Esophagus mucosa (tissue), 1 donor: ENCODE measurements at regions not wholly inside any gene's neighbourhood (a gene's known extent, or its start where the extent isn't known, plus 50 kb on each side); places are given as distances from the start of the nearest gene placed in this dataset.
A peak's percentile ranks its signal among the peaks of the same experiment; 100 is the strongest.
"Not testable (repeated sequence)": the region's sequence is repeated elsewhere in the genome, so short reads cannot be mapped to it uniquely, and the experiment has no call there.

Experiments
- ATAC-seq: fragments of 200-7000 bp; cut with Tn5 transposase; one replicate; pipeline ENCODE4 v1.9.1; 2020
- donor health status: DM: yes; HTN: yes; CAD: no.

DNA sequence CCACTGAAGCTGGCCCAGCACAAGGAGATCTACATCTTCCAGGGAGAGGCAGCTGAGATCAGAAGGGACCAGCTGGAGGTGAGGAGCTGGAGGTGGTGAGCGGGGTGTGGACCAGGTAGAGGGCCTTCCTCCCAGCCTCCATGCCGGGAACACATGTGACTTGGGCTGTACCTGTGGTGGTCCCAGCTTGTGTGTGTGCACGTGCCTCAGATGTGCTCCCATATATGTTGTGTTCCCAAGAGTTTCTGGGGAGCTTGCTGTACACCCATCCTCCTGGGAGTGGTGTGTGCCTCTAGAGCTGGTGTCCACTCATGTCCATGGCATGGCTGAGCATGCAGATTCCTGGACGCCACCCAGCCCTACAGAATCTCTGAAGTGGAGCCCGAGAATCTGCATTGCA is 183.7 kb upstream of the AKAP13 start:
- ATAC-seq = not testable (repeated sequence)

DNA sequence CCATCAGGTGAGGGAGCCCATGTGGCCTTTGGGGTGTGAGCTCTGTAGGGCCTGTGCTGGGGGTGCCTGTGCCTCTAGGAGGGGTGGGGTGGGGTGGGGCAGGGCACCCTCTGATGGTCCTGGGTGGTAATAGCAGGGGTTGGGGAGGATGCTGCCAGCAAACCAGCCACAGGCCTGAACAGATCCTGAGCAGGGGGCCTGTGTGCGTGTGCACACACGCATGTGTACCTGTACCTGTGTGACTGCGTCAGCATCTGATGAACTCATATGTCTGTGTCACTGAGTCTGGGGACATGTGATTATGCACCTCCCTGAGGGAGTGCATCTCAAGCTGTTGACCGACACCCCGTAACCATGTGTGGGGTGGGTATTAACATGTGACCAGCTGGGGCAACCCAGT is 182.8 kb upstream of the AKAP13 start:
- peak; percentile 67 for ATAC-seq

DNA sequence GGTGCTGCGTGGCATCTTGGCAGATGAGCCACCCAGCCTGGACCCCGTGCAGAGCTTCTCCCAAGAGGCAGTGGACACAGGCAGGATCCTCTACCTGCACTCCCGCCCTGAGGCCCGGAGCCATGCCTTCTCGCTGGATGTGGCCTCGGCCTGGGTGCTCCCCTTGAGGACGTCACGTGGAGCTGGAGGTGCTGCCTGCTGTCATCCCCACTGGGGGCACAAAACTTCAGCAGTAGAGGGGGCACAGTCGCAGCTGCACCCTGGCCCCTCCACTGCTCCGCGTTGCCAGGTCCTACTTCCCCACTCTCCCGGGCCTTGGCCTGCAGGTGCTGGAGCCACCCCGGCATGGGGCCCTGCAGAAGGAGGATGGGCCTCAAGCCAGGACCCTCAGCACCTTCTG is 182.0 kb upstream of the AKAP13 start:
- ATAC-seq = peak; percentile 6

DNA sequence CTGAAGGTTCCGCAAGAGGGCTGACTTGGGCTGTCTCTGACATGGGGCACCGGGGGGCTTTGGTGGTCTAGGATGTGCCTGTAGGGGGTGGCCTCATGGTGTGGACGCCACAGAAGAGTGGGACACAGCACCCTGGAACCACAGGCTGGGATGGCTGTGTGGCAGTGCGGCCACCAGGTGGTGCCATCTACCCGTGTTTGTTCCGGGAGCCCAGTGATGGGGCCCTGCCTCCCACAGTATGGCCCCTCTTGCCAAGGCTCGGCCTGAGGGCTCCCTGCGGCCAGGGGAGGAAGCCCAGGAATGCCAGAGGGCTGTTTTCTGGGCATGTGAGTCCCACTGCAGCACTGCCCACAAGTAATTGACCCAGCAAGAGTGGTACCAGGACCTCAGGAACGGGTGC is 180.2 kb upstream of the AKAP13 start:
- peak; percentile 88 for ATAC-seq

DNA sequence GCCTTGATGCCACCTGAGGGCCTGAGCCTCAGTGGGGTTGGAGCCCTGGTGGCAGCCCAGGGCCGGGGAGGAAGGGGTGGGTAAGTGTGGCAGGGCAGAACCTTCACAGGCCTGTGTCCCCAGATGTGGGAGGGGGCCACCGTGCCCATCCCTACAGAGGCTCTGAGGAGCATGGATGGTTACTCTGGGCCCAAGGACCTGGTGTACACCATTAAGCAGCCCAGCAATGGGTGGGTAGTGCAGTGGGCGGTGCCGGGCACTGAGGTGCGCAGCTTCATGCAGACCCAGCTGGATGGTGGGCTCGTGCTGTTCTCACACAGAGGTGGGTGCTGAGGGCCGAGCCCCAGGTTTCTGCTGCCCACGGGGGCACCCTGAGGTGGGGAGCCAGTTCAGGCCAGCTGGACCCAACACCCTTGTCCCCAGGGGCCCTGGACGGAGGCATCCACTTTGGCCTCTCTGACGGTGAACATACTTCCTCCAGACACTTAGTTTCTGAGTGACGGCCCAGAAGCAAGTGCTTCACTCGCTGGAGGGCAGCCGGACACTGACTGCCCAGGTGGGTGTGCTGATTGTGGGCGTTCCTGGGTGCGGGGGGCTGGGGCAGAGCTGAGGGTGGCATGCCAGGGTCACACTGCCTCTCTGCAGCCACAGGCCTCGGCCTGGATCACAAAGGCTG is 179.1 kb upstream of the AKAP13 start:
- peak; percentile 53 for ATAC-seq

DNA sequence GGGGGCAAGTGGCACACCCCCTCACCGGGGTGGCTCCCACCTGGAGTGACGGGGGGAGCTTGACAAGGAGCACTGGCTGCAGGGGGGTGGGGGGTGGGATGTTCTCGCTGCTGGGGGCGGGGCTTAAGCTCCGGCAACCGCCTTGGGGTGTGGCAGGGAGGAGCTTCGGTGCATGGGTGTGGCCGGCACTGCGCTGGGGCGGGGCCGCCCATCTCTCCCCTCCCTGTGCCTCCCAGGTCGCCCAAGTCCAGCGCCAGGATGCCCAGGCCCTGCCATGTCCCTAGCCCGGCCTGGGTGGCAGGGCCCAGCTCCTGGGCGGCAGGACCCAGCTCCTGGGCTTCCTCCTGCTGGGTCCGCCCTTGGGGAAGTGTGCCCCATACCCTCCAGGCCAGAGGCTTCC is 175.9 kb upstream of the AKAP13 start:
- ATAC-seq = not testable (repeated sequence)

DNA sequence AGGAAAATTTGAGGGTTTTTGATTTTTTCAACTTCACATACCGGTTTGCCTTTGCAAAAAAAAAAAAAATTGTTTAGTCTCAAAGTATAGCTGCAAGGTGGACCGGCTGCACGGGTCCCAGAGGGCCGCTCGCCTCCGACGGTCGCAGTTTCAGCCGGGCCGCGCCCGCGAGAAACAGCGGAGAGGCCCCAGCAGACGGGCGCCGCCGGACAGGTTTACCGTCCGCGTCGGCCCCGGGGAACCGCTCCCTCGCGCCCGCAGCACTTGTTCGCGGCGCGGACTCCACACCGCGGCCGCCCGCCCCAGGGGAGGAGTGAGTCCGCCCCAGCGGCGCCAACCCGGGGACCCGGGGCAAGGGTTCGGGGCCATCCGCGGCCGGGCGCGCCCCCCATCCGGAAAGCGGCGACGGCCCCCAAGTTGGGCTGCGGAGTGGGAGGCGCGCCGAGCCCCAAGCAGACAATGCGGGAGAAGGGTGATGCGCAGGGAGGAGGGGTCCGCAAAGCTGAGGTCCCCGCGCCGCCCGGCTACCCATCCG is 146.5 kb upstream of the AKAP13 start:
- not testable (repeated sequence) for ATAC-seq

DNA sequence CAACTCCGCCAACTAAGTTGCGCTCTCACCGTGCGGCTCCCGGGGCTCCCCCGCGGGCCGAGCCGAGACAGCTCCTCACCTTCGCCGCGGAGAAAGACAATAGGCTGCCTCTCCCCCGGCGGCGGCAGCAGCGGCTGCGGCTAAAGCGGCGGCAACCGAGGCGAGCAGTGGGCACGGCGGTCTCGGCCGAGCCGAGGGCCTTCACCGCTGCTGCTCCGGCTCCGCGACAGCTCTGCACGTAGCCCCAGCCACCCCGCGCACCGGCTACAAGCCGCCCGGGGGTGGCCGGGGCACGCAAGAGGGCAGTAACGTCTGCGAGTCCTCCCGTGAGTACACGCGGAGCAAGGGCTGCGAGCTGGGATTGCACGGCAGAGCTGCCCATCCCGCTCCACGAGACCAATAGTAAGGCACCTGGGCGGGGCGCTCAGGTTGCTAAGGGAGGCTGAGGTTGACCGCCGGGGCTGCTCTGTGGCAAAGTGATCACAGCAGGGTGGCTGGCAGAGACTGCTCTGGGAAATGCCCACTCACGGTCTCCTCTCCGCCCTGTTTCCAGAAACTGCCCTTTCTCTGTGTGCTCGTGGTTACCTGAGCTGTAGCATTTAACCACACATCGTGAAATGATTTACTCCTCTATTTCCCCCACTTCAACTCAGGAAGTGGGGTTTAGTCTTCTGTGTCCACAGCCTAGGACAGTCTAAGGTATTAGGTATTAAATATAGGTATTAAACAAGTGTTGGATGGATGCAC is 145.8 kb upstream of the AKAP13 start:
- ATAC-seq = not testable (repeated sequence)

DNA sequence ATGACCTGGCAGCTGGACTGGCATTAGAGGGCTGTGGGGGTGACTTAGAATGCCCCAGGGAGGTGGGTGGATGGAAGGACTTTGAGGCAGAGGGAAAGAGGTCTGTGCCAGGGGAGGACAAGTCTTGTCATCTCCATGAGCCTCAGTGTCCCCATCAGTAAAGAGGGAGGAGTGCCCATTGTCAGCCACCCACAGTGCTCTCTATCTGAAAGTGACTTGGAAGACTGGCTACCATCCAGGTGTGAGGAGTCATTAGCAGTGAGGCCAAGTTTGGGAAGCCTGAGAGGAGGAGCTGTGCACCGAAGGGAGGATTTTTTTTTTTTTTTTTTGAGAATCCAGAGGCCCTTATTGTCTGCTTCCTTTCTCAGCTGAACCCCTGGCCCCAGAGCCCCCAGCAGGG is 136.3 kb upstream of the AKAP13 start:
- ATAC-seq = not testable (repeated sequence)

DNA sequence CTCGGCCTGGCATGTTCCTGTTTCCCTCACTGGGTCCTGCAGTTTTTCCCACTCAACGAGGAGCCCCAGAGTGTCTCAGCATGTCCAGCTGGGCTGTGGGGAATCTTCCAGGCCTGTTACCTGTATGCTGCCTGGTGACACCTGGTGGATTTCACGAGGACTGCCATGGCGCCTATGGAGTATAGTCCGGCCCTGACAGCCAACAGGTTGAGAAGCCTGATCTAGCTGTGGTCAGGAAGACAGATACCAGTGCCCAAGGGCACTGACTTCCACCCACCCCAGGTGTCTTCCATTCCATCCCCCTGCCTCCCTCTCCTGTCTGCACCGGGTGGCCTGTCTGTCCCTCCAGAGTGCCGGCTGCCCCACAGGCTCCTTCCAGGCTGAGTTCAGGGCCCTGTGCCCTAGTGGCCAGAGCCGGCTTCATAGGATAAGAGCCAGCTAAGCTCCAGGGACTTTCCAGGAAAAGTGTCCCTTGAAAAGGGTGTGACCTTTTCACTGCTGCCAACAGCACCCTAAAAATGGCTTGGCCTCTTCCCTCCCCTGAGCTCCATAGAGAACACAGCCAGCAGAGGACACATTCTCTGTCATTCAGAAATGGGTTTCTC is 129.4 kb upstream of the AKAP13 start:
- not testable (repeated sequence) for ATAC-seq

DNA sequence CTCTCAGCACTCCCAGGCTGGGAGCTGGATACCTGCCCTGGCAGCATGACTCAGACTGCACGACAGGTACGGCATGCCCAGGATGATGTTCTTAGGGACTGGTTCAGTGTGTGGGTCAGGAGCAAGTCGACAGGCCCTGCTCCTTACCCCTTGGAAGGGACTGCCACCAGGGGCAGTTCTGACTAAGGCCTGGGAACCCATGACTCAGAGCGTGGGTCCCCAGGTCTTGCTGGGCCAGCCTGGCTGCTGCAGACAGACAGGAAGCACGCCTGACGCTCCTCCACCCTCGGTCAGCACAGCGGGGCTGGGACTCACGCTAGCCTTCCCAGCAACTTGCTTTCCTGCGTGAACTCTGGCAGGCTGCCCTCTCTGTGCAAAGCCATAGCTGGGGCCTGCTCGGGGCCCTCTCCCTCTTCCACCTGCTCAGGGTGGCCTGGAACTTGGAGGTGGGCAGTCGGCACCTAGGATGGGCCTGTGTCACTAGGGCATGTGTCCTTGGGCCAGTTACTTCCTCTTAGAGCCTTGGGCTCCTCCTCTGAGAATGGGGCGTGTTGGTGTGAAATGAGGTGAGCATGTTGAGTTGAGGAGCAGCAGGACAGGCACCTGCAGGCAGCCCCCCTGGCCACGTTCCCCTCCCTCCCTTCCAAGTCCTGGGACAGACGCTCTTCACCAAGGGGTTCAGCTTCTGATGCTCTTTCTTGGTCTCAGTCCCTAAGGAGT is 127.0 kb upstream of the AKAP13 start:
- peak; percentile 96 for ATAC-seq

DNA sequence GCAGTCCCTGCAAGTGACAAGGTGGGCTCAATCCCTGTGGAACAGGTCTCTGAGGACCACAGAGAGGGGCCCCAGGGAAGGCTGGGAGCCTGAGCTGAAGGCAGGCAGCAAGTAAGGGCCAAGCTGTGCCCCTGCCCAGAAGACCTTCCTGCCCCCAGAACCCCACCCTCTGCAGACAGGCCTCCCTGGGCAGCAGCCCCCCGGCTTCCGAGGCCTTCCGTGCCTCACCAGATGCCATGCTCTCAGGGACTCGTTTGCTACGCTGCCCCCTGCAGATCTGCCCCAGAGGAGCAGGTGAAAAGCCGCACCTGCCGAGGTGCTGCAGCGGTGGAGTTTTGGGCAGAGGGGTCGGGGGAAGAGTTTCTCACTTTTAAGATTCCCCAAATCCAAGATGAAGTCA is 125.4 kb upstream of the AKAP13 start:
- not testable (repeated sequence) for ATAC-seq

DNA sequence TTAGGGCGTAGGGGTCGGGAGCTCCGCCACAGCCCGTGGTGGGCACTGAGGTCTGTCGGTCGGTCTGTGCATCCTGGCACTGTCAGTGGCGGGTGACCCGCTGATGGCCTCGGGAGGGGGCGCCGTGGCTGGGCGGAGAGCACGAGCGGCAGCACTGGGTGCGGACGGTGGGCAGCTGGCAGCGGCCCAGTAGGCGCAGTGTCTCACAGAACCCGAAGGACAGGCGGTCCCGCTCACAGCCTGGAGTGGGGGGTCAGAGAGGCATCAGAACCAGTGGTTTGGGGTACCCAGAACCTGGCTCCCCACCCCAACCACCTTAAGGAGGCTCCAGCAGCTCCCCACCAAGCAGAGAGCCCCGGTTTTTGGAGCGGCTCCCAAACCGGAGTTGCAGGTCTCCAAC is 124.9 kb upstream of the AKAP13 start:
- not testable (repeated sequence) for ATAC-seq

DNA sequence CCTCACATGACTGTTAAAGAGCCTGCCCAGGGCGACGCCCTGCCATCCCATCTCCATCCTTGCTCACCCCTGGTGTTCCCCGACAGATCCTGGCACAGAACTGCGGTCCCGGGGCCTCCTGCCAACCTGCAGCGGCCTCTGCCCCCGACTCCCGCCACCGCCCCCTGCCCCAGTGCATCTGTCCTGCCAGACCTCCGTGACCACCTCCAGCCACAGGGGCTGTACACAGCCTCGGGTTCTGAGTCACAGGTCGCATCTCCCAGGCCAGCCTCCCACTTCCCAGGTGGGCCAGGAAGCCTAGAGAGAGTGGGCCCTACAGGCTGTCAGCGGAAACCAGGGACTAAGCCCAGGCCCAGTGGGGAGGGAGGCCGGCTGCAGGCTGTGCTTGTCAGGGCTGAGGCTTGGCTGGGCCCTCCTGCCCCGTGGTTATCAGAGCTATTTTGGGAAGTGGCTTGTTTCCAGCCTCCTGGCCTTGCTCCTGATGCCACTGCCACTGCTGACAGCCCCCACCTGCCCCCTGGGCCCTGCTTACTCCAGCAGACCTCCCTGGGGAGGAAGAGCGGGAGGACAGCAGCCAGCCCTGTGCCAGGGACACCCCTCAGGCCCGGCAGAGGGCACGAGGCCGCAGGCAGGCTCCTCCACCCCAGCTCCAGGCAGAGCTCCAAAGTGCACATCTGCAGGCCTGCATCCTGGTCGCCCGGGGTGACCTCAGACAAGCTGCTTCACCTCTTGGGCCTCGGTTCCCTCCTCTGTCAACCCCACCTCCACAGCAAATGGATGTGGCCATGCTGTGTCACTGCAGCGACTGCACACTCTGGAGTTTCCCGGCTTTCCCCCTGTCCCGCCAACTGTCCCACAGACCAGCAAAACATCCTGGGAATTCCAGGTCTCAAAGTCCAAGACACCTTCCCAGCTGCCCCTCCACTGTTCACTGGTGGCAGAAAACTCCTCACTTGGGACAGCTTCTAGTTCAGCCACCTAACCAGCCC is 124.1 kb upstream of the AKAP13 start:
- not testable (repeated sequence) for ATAC-seq

DNA sequence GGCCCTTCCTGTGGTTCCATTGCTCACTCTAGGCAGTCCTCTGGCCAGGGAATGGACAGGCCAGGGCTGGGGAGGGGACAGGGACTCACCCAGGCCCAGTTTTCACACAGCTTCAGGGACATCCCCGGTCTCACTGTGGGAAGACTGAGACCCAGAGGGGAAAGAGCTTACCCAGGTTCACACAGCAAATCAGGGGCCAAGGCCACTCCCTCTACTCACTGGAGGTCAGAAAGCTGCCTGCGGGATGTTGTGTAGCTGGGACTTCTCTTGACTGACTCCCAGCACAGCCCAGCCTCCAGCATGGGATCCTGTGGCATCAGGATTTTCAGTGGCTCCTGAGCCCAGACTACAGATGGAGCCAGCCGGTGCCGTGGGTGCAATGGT is 122.3 kb upstream of the AKAP13 start:
- ATAC-seq = not testable (repeated sequence)

DNA sequence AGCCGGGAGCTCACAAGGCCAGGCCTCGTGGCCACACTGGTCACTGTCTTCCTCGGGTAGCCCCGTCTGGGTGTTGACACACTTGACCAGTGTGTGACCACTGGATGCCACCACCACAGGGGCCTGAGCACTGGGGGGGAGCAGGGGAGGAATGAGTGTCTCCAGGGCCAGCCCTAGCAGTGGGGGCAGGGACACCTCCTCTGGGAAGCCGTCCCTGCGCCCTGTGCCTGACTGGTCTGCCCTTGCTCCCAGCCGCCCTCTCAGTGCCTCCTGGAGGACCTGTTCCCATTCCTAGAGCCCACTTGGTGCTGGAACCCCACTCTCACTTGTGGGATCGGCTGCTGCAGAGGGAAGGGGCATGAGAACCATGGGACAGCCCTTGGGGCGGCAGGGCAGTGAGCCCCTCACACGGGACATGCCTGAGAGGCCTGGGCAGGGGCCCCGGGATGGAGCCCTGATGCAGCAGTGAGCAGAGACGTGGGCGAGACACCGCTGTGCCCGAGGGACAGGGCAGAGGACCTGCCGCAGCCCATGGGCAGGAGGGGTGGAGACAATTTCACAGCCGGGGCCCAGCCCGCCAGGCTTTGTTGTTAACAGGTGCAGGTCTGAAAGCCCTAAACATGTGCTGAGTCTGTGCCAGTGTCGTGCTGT is 121.7 kb upstream of the AKAP13 start:
- not testable (repeated sequence) for ATAC-seq

DNA sequence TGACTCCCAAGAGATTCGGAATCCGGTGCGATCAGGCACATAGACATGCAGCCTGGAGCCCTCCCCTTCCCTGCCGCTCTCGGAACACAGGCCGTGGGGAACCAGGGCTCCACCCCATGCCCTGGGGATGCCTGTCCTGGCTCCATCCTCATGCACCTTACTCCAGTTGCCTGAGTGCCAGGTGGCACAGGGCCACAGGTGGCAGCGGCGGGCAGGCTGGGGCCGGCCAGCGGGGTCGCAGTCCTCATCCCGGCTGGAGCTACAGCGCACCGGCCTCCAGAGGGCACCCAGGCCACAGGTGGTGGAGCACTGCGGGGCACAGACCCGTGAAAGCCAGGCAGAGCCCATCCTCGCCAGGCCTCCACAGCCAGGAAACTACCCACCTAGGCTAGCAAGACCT is 119.9 kb upstream of the AKAP13 start:
- peak; percentile 44 for ATAC-seq

DNA sequence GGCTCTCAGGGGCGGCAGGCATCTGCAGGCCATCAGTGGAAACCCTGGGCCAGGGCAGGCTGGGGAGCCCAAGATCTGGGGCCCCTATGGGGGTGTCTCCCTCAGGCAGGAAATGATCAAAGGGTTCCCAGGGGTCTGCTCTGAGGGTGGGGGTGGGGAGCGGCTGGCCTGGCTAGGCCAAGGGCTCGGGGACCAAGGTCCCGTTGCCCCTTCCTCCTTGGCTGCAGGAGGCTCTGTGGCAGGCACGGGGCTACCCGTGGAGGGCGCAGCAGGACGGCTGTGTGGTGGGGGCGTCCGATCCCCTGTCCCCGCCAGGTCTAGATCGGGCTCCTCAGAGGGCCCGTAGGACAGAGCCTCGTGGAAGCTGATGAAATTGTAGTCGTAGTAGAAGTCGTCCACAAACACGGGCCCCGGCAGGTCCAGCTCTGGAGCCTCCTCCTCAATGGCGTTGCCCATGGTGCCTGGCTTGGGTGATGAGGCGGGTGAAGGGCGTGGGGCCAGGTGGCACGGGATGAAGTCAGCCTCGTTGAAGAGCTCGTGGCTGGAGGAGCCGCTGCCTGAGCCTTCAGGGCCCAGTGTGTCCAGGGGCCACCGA is 117.8 kb upstream of the AKAP13 start:
- ATAC-seq = not testable (repeated sequence)

DNA sequence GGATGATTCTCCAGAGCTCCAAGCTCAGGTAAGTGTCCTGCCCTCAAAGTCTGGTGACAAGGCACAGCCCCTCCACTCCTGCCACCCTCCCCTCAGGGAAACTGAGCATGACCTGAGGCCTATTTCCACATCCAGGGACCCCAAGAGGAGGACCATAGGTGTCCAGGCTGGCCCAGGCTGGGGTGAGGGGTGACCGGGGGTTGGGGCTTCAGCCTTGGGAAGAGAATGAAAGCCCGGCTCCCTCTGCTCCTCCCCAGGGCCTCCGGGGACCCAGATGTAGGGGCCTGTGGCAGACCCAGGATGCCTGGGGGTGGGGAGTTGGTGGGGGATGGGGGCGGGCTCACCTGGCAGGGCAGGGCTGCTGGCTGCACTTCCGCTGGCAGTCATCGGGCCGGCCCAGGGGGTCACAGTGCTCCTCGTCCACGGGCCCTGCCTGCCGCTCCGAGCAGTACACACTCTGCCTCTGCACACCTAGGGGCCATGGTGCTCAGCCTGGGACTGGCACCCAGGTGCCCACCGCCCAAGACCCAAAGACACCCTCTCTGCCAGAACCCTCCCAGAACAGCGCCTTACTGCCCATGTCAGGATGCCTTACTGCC is 116.5 kb upstream of the AKAP13 start:
- ATAC-seq = not testable (repeated sequence)

DNA sequence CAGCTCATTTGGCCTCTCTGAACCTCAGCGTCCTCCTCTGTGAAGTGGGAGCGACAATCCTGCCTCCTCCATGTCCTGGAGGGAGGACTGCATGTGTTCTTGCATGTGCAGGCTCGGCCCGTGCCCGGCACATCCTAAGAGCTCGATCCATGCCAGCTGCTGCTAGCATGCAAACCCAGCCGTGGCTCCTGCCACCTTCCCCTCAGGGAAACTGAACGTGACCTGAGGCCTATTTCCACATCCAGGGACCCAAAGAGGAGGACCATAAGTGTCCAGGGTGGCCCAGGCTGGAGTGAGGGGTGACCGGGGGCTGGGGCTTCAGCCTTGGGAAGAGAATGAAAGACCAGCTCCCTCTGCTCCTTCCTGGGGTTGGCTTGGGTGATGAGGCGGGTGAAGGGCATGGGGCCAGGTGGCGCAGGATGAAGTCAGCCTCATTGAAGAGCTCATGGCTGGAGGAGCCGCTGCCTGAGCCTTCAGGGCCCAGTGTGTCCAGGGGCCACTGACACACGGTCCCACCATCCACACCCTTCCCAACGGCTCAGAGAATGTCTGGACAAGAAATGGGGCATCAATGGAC is 115.7 kb upstream of the AKAP13 start:
- not testable (repeated sequence) for ATAC-seq
